Ishikawa (cell line): ENCODE measurements at regions not wholly inside any gene's neighbourhood (a gene's known extent, or its start where the extent isn't known, plus 50 kb on each side); places are given as distances from the start of the nearest gene placed in this dataset.

Source experiments
- CEBPB ChIP-seq: IDR thresholded peaks from 2 replicates; pipeline ENCODE4 v1.6.1; 2012
- CREB1 ChIP-seq: IDR thresholded peaks from 2 replicates; pipeline ENCODE4 v1.6.1; 2012; ENCODE audit warnings: low read depth
- EGR1 ChIP-seq: IDR thresholded peaks from 2 replicates; pipeline ENCODE4 v1.6.1; 2012
- EP300 ChIP-seq: IDR thresholded peaks from 2 replicates; pipeline ENCODE4 v1.6.1; 2012; ENCODE audit warnings: borderline replicate concordance
- FOXM1 ChIP-seq: IDR thresholded peaks from 2 replicates; pipeline ENCODE4 v1.6.1; 2012; ENCODE audit warnings: low read depth, borderline replicate concordance
- MAX ChIP-seq: IDR thresholded peaks from 2 replicates; pipeline ENCODE4 v1.6.1; 2012
- NFIC ChIP-seq: IDR thresholded peaks from 2 replicates; pipeline ENCODE4 v1.6.1; 2012
- RAD21 ChIP-seq: IDR thresholded peaks from 2 replicates; pipeline ENCODE4 v1.6.1; 2012; ENCODE audit warnings: low read depth
- REST ChIP-seq: IDR thresholded peaks from 2 replicates; pipeline ENCODE4 v1.6.1; 2012; ENCODE audit warnings: low read depth, mild to moderate bottlenecking
- TAF1 ChIP-seq: IDR thresholded peaks from 2 replicates; pipeline ENCODE4 v1.6.1; 2012; ENCODE audit warnings: low read depth, mild to moderate bottlenecking
- TCF12 ChIP-seq: IDR thresholded peaks from 2 replicates; pipeline ENCODE4 v1.6.1; 2012; ENCODE audit warnings: low read depth
- TEAD4 ChIP-seq: IDR thresholded peaks from 2 replicates; pipeline ENCODE4 v1.6.1; 2012
- USF1 ChIP-seq: IDR thresholded peaks from 2 replicates; pipeline ENCODE4 v1.6.1; 2012
- YY1 ChIP-seq: IDR thresholded peaks from 2 replicates; pipeline ENCODE4 v1.6.1; 2012; ENCODE audit warnings: low read depth
- ZBTB7A ChIP-seq: IDR thresholded peaks from 2 replicates; pipeline ENCODE4 v1.6.1; 2012; ENCODE audit warnings: low read depth

- TF ChIP-seq CREB1 (no peak), EP300 (no peak), USF1 (no peak), TCF12 (no peak), TAF1 (no peak), TEAD4 (no peak), FOXM1 (no peak), YY1 (no peak), ZBTB7A (no peak), MAX (no peak), RAD21 (no peak; the same call in 1 of the 2 replicates), CEBPB (no peak), NFIC (no peak), EGR1 (no peak), REST (no peak)
These were observed 162.9 kb upstream of the GJB5 start for GRCh38 chr1:34591751-34592629.

- TF ChIP-seq REST (no peak), TCF12 (no peak), NFIC (no peak), YY1 (peak; percentile 46; the same call in 1 of the 2 replicates), USF1 (no peak), RAD21 (peak; percentile 93), ZBTB7A (no peak)
These were observed 156.9 kb upstream of the GJB5 start for GRCh38 chr1:34597877-34598514.

- TF ChIP-seq MAX (no peak), TCF12 (no peak), NFIC (no peak), RAD21 (no peak)
These were observed 151.9 kb upstream of the GJB5 start for GRCh38 chr1:34602907-34603306.

- TF ChIP-seq CREB1 (no peak), CEBPB (no peak), REST (no peak), RAD21 (no peak), TAF1 (no peak), EGR1 (no peak), YY1 (no peak), TCF12 (no peak)
These were observed 151.3 kb upstream of the GJB5 start for GRCh38 chr1:34603594-34603993.

GRCh38 chr1:34606504-34606903, 148.3 kb upstream of the GJB5 start:
- TF ChIP-seq TEAD4 (no peak), ZBTB7A (no peak), TAF1 (no peak), TCF12 (no peak), USF1 (no peak), CEBPB (no peak), NFIC (no peak), REST (no peak), CREB1 (no peak), EP300 (no peak), FOXM1 (no peak), RAD21 (no peak), MAX (no peak), EGR1 (no peak), YY1 (no peak)
